Neutrophil (primary cell): ENCODE measurements at regions not wholly inside any gene's neighbourhood (a gene's known extent, or its start where the extent isn't known, plus 50 kb on each side); places are given as distances from the start of the nearest gene placed in this dataset.

Experiments used
- H3K27ac ChIP-seq: fragments of 200-600 bp; sonication (generic); 2 replicates; pipeline ENCODE4 v1.5.1; 2016; ENCODE audit warnings: mild to moderate bottlenecking, moderate library complexity
- H3K27me3 ChIP-seq: fragments of 200-600 bp; sonication (generic); 2 replicates; pipeline ENCODE4 v1.6.0; 2016; ENCODE audit warnings: mild to moderate bottlenecking
- H3K36me3 ChIP-seq: fragments of 200-600 bp; sonication (generic); 2 replicates; pipeline ENCODE4 v1.5.1; 2017
- H3K4me1 ChIP-seq, 2 experiments: fragments of 200-600 bp in 1 of 2; sonication (generic) in 1 of 2; 1 replicate in 1 of 2; 2 replicates in 1 of 2; pipeline versions ENCODE4 v1.5.1 to v1.6.1; 2013 to 2016; ENCODE audit warnings: low read depth in 1 of 2, low read length in 1 of 2, mild to moderate bottlenecking in 1 of 2, moderate library complexity in 1 of 2; ENCODE audit not compliant: control insufficient read depth in 1 of 2, insufficient read depth in 1 of 2
- H3K4me3 ChIP-seq, 2 experiments: fragments of 200-600 bp in 1 of 2; sonication (generic) in 1 of 2; 1 replicate in 1 of 2; 2 replicates in 1 of 2; pipeline ENCODE4 v1.5.1; 2013 to 2016; ENCODE audit warnings: low read depth in 1 of 2, low read length in 1 of 2, mild to moderate bottlenecking in 1 of 2, moderate library complexity in 1 of 2
- H3K9me3 ChIP-seq: fragments of 200-600 bp; sonication (generic); 2 replicates; pipeline ENCODE4 v1.5.1; 2016
- TF ChIP-seq, protein P1 (sequence below): fragments of 200-600 bp; sonication (generic); IDR thresholded peaks from 2 replicates; pipeline ENCODE4 v1.5.1; 2016; ENCODE audit warnings: antibody characterized with exemption

DNA sequence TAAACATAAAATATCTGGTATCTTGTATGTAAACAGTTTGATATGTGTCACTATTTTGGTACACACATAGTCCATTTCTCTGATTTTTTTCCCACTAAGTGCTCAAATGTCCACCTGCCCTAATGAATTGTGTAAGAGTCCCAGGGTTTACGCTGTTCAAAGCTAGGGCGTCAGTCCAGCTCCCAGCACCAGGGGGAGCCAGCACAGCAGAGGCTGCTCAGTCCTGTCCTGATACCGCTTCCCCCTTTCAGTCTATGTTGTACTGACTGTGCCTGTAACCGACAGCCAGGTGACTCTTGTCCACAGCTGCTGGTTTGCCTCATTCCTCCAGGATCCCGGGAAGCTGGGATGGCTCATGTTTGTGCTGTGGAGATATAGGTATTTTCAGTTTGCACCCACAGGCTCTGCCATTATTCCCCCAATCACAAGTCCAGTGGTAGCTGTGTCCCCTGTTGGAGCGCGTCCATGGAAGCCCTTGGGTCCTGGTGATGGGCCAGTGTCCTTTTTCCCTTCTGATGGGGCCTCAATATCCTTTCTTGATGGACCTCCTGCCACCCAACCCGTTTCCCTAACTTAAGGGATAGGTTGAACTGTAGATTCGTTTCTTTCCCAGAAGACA, 242.0 kb downstream of the NEDD1 start:
- Histone ChIP-seq H3K9me3 (no peaks in the 10 kb centered on the region), H3K27me3 (no peaks in the 10 kb centered on the region), H3K4me3 (no peak overlapping the region), H3K36me3 (no peaks in the 10 kb centered on the region), H3K27ac (no peak overlapping the region), H3K4me1 (no peaks in the 10 kb centered on the region)
- TF ChIP-seq, protein P1, sequence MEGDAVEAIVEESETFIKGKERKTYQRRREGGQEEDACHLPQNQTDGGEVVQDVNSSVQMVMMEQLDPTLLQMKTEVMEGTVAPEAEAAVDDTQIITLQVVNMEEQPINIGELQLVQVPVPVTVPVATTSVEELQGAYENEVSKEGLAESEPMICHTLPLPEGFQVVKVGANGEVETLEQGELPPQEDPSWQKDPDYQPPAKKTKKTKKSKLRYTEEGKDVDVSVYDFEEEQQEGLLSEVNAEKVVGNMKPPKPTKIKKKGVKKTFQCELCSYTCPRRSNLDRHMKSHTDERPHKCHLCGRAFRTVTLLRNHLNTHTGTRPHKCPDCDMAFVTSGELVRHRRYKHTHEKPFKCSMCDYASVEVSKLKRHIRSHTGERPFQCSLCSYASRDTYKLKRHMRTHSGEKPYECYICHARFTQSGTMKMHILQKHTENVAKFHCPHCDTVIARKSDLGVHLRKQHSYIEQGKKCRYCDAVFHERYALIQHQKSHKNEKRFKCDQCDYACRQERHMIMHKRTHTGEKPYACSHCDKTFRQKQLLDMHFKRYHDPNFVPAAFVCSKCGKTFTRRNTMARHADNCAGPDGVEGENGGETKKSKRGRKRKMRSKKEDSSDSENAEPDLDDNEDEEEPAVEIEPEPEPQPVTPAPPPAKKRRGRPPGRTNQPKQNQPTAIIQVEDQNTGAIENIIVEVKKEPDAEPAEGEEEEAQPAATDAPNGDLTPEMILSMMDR, result no peak

DNA sequence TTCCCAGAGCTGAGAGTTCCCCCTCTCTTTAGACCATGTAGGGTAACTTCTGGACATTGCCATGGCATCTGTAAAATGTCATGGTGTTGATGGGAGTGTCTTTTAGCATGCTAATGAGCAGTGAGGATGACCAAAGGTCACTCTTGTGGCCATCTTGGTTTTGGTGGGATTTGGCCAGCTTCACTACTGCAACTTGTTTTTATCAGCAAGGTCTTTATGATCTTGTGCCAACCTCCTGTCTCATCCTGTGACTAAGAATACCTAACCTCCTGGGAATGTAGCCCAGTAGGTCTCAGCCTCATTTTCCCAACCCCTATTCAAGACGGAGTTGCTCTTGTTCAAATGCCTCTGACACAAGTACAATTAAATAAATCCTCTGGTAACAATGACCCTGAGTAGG, 244.4 kb downstream of the NEDD1 start:
- TF ChIP-seq, protein P1, result no peak
- Histone ChIP-seq H3K27ac (no peak overlapping the region), H3K9me3 (no peaks in the 10 kb centered on the region), H3K36me3 (no peaks in the 10 kb centered on the region), H3K4me3 (no peak overlapping the region), H3K4me1 (no peaks in the 10 kb centered on the region), H3K27me3 (no peaks in the 10 kb centered on the region)

DNA sequence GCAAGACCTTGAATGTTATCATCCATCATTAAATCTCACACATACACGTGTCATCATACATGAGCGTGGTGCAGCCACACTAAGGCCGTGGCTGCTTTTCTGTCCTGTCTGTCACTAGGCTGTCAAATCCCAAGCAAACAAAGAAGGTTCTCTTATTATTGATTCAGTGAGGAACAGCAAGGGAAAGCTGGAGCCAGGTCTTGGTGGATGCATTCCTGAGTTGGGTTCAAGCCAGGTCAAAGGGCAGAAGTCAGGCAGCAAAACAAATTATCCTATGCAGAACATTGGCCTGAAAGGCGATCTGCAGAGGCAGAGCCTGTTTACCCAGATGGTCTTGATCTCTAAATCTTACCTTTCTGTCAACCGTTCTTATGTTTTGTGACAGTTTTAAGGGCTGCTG, 252.3 kb downstream of the NEDD1 start:
- Histone ChIP-seq H3K27me3 (no peaks in the 10 kb centered on the region), H3K27ac (no peak overlapping the region), H3K4me1 (no peaks in the 10 kb centered on the region), H3K9me3 (no peaks in the 10 kb centered on the region), H3K4me3 (no peak overlapping the region), H3K36me3 (no peaks in the 10 kb centered on the region)
- TF ChIP-seq, protein P1, result no peak

DNA sequence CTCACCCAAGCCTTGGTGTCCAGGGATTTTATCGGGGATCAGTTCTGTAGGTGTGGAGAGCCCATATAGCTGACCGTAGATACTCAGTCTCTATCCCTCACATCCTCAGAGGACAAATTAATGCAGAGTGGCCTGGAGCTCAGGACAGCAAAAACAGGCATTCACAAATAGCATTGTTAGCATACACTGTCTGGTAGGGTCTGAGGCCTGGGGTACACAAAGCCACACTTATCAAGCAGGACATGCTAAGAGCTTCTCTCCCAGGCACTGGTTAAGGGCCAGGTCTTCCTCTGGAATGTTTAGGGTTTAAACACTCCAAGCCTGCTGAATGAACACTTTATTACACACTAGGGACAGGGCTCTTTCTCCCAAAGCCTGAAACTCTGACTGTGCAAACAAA, 253.2 kb downstream of the NEDD1 start:
- H3K27ac ChIP-seq, result no peak overlapping the region
- TF ChIP-seq, protein P1, result no peak
- H3K27me3 ChIP-seq, result no peaks in the 10 kb centered on the region
- no peaks in the 10 kb centered on the region for H3K9me3 ChIP-seq
- no peaks in the 10 kb centered on the region for H3K36me3 ChIP-seq
- no peaks in the 10 kb centered on the region for H3K4me1 ChIP-seq
- H3K4me3 ChIP-seq, result no peak overlapping the region

DNA sequence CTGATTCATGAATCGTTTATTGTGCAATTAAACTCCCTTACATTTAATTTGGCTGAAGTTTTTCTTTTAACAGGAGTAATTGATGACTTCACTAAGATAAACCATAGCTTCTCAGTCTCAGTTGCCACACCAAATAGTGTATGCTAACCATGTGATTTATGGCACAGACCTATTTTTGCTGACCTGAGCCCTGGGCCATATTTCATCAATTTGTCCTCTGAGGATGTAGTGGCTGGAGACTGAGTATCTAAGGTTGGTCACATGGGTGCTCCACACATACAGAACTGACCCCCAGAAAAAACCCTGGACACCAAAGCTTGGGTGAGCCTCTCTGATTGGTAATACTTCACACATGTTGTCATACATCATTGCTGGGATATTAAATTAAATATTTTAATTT, 255.1 kb downstream of the NEDD1 start:
- Histone ChIP-seq H3K27ac (no peak overlapping the region), H3K27me3 (no peaks in the 10 kb centered on the region), H3K9me3 (no peaks in the 10 kb centered on the region), H3K4me1 (no peaks in the 10 kb centered on the region), H3K36me3 (no peaks in the 10 kb centered on the region), H3K4me3 (no peak overlapping the region)
- TF ChIP-seq, protein P1, result no peak

DNA sequence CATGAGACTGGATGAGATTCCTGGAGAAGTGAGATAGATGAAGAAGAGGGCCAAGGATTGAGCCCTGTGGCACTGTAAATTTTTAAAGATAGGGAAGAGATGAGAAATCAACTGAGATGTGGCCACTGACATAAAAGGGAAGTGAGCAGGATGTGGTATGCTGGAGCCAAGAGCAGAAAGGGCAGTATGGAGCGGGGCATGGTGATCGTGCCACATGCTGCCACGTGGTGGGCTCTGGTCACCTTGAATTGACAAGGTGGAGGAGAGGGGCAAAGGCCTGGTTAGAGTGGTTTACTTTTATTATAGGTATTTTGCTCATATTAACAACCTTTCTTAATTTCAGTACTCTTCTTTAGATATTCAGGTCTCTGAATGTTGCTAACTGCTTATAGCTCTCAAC, 257.9 kb downstream of the NEDD1 start:
- Histone ChIP-seq H3K27ac (no peak overlapping the region), H3K4me3 (no peak overlapping the region)

More for the DNA sequence above, 257.9 kb downstream of the NEDD1 start:
- Histone ChIP-seq H3K9me3 (no peaks in the 10 kb centered on the region), H3K36me3 (no peaks in the 10 kb centered on the region), H3K4me1 (no peaks in the 10 kb centered on the region), H3K27me3 (no peaks in the 10 kb centered on the region)
- TF ChIP-seq, protein P1, result no peak
